GM21515 (cell line): ENCODE measurements at regions not wholly inside any gene's neighbourhood (a gene's known extent, or its start where the extent isn't known, plus 50 kb on each side); places are given as distances from the start of the nearest gene placed in this dataset.

Experiments used
- ATAC-seq: cut with Tn5 transposase; IDR thresholded peaks from one replicate; pipeline ENCODE4 v1.9.1; 2021; ENCODE audit not compliant: unreplicated experiment

DNA sequence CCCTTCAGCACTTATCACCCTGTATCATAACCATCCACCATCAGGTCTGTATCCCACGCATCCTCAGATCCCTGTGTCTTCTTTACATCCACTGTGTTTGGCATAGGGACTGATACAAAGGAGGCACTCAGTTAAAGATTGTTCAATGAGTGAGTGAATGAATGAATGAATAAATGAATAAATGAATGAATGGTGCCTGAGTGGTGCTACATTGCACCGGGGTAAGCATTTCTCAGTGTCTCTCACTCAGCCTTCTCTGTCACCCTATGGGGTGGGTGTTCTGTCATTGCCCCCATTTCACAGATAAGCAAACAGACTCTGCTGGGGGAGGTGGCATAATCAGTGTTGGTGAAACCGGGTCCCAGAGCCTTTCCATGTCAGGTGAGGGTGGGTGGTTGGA, 56.6 kb upstream of the ID3 start:
- ATAC-seq, result no peak

GRCh38 chr1:23615423-23615822, 56.1 kb upstream of the ID3 start:
- no peak for ATAC-seq

- no peak for ATAC-seq
These were observed 54.8 kb upstream of the ID3 start for GRCh38 chr1:23614032-23614660.

- ATAC-seq, result no peak
These were observed 54.1 kb upstream of the ID3 start for GRCh38 chr1:23613191-23614031.

DNA sequence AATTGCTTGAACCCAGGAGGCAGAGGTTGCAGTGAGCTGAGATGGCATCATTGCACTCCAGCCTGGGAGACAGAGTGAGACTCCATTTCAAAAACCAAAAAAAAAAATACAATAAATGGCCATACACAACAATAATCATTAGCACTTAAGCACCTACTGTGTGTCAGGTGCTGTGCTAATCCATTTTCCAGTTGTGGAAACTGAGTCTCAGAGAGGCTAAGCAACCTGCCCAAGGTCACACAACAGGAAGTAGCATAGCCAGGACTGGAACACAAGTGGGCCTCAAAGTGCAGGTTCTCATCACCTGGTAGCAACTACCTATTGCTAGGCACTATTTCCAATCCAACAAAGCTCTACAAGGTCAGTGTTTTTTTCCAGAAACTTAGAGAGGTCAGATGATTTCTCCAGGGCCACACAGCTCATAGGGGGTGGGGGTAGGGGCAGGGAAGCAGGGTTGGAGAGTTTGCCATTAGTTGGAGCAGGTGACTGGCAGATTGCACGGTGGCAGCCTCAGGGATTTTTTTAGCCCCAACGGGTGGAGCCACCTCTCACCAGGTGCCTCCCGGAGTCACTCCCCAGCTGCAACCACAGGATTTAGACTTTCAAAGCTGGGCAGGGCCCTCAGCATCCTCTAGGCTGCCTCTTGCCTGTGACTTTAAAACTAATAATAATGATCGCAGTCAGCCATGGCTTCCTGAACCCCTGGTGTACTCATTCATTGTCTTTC, 52.5 kb upstream of the ID3 start:
- ATAC-seq, result no peak

DNA sequence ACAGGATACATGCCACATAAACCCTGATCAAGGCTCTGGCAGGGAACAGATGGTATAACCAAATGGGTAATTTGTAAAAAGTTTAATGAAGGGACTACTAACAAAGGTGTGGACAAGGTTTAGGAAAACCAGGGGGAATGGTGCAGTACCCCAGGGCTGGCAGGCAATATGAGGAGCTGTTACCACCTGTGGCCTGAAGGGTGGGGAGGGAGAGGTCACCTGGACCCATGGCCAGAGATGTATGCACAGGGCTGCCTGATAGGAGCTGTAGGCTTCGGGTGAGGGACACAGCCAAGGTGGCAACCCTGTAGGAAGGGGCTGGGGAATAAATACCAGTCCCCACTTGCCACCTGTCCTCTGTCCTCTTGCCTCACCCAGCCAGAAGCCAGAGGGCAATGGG, 51.4 kb upstream of the ID3 start:
- ATAC-seq, result no peak

DNA sequence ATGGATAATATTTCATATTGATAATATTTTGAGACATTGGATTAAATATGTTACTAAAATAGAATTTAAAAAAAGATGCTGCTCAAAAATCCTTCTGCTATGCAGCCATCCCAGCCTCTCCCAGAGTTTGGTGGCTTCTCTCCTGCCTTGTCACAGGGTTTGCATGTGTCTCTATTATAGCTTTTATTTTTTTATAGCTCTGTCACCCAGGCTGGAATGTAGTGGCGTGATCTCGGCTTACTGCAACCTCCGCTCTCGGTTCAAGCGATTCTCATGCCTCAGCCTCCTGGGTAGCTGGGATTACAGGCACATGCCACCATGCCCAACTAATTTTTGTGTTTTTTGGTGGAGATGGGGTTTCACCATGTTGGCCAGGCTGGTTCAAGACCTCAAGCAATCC, 50.7 kb upstream of the ID3 start:
- no peak for ATAC-seq
